Stimulated activated CD8-positive, alpha-beta memory T cell treated with anti-CD3 and anti-CD28 coated beads, Interleukin-12 subunit alpha, Interleukin-12 subunit beta, amount 100 ng/mL, for 1 hour (primary cell): ENCODE measurements at regions not wholly inside any gene's neighbourhood (a gene's known extent, or its start where the extent isn't known, plus 50 kb on each side); places are given as distances from the start of the nearest gene placed in this dataset.
"Not testable (repeated sequence)": the region's sequence is repeated elsewhere in the genome, so short reads cannot be mapped to it uniquely, and the experiment has no call there.

Source experiments
- DNase-seq: peaks from one replicate; pipeline ENCODE4 v3.0.0-alpha.2; 2020; ENCODE audit warnings: low read depth

GRCh38 chr1:14138135-14138506 lies 438.1 kb downstream of the PRDM2 start:
- DNase-seq, result no peak

DNA sequence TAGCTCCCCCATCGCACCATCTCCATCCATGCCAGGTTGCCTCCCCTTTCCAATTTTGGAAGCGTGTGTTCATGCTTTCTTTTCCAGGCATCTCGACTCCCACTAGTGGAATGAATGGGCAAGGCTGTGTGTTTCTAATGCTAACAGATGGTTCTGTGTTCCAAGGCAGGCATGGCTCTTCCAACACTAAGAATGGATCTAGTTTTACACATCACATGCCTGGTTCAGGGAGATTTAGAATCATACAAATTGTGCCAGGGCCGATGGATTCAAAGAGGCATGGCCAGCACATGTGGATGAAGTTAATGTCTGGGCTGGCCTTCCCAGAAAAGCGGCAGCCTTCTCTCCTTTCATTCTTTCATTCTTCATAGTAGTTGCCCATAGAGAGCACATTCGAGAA lies 438.7 kb downstream of the PRDM2 start:
- DNase-seq, result no peak

DNA sequence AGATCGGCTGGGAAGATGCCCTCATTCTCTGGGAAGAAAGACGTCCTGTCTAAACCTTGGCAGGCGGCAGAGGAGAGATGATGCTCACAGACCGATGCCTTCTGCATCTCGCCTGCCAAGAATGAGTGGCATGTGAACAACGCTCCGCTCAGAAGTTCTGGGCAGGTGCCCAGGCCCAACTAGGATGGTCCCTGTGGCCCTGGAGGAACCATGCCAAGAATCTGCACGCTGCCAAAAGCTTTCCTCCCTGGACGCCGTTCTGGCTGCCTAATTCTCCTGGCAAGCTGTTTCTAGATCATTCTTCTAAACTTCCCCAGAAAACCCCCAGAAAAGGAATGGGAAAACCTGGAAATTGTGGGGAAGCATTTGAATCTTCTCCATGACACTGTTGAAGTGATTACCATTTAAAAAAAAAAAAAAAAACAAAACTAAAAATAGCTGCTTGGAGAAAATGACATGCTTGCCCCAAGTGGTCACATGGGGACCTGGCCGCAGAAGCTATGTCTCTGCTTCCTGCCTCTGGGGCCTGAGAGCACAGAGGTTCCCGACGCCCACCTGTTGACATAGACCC lies 440.9 kb downstream of the PRDM2 start:
- DNase-seq, result no peak

DNA sequence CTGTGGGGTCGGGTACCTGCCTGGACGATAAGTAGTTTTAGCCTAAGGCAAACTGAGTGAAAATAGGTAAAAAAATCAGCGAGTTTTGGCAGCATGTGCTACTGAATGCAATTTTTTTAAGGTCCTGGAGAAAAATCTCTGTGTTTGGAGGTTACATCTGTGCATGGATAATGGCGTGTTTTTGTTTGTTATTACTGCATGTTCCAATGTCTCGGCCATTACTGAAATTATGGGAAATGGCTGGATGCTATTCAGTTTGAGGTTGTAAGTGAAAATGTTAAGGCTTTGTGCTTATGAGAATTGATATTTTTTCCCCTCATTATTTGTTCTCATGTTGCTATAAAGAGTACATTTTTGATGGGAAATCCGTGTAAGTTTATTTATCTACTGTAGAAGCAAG lies 441.7 kb downstream of the PRDM2 start:
- no peak for DNase-seq

DNA sequence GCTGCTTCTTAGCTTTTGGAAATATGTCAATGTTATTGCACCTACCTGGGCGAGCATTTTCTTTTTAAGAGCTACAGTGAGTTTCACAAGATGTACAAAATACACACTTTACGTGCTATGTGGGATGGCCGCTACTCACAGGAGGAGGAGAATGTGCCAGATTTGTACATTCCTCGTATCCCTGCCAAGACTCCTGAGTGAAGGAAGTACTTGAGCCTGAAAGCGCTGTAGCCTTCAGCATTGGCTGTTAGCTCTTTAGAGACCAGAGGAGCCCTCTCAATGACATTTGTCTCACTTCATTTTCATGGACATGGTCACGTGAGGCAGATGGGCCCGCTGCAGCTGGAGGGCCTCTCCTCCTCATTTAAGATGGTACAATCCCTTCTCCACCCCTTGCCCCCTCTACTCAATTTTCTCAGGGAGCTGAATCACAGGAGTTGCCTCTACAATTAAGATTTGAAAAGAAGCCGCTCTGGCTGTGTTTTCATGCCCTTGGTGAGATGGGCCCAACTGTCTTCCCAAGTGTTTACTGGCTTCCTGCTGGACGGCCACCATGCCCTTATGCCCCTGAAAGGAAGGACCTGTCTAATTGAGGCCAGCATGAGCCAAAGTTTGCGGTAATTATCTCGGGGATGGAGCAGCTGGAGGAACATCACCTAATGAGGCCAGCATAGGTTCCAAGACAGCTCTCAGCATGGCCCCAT lies 442.6 kb downstream of the PRDM2 start:
- DNase-seq, result no peak

DNA sequence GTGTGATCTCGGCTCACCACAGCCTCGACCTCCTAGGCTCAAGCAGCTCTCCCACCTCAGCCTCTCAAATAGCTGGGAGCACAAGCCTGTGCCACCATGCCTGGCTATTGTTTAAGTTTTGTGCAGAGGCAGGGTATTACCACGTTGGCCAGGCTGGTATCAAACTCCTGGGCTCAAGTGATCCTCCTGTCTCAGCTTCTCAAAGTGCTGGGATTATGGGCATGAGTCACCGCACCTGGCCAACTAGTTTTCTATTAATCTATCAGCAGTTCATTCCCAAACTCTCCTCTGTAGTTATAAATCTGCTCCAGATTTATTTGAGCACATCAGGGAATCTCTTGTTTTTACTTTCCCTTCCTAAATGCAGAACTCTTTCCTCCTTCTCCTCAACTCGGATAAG lies 443.8 kb downstream of the PRDM2 start:
- DNase-seq, result no peak

DNA sequence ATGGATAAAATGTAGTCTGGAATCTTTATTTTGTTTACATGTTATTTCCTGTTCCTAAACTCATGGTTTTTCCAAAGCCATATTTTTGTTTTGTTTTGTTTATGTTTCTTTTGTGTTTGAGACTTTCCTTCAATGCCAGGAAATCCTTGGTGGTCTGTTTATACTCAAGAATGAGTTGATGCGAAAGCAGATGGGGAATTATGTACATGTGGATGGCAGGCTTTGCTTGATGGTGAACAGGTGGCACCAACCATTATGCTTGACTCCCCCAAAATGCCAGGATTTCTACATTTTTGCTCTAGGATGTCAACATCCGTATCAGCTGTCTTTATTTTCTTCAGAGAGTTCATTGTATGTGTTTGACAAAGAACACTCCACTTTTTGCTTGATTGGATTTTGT lies 448.5 kb downstream of the PRDM2 start:
- DNase-seq, result no peak

DNA sequence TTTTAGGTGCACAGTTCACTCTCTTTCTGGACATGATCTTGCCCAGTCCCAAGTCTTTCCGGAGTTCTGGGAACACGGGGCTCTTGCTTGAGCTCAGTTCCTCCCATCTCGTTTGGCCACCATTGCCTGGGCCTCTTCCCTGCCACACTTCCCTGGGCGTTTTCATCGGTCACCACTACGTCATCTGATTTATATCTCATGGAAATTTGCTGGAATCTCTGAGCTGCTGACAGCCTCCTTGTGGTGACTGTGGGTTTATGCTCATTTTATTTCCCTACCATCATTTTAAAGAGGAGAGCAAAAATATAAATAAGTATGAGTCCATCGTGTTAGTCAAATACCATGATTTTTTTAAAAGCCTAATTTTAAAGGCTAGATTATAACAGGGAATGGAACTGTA lies 449.1 kb upstream of the KAZN start:
- no peak for DNase-seq

GRCh38 chr1:14156543-14156942 lies 441.9 kb upstream of the KAZN start:
- no peak for DNase-seq

GRCh38 chr1:14160781-14161180 lies 437.7 kb upstream of the KAZN start:
- no peak for DNase-seq

GRCh38 chr1:14163246-14163645 lies 435.2 kb upstream of the KAZN start:
- DNase-seq, result no peak

DNA sequence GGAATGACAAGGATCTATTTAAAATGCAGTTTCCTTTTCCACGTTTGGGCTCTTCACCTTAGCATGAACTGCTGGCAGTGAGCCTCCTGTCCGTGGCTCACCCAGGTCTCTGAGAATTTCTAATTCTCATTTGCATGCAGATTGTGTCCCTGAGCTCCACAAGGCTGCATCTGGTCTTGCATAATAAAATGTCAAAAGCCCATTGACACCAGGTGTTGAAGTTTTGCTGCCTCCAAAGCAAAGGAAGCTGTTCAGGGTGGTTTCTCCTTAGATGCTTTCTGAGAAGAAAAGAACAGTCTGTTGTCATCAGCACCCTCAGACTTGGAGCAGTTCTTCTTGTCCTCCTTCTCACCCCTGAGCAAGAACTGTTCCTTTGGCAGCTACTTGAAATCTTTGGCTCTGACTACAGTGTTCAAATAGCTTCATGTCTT lies 433.1 kb upstream of the KAZN start:
- no peak for DNase-seq

DNA sequence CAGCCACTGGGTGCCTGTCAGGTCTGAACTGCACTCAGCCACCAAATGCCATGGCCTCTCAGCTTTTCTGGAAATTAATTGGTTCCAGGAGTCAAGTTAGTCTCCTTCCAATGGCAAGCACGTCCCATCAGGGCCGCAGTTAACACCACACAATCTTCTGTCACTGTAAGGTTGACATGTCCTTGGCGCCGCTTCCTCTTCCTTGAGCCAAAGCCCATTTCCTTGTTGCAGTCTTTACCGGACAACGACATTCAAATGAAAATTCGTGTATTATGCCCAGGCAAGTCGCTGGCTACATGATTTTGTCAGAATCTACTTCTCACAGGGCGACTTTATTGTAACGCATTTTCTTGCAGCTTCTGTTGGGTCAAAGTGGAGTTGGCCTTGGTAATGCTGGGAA lies 430.6 kb upstream of the KAZN start:
- DNase-seq, result no peak

GRCh38 chr1:14168326-14169063 lies 430.0 kb upstream of the KAZN start:
- DNase-seq, result no peak

DNA sequence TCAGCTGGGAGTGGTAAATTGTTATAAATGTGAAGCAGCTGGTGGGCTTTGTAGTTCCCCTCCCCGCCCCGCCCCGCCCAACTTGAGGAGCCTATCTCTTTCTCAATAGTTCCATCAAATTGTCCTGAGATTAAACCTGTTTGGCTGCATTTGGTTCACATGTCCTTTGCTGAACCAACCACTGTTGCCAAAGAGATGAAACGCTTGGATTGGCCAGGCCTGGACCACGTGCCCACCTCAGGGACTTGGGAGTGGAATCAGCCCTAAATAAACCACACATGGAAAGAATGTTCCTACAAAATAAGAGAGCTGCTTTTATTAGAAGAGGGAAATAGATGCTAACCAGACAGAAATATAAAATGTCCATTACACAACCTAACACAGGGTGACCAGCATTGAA lies 424.9 kb upstream of the KAZN start:
- no peak for DNase-seq

DNA sequence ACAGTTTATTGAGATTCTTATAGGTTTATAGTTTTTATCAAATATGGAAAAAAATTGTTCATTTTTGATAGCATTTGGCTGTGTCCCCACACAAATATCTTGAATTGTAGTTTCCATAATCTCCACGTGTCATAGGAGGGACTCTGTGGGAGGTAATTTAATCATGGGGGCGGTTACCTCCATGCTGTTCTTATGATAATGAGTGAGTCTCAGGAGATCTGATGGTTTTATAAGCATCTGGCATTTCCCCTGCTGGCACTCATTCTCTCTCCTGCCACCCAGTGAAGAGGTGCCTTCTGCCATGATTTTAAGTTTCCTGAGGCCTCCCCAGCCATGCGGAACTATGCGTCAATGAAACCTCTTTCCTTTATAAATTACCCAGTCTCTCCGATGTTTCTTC lies 420.6 kb upstream of the KAZN start:
- not testable (repeated sequence) for DNase-seq

DNA sequence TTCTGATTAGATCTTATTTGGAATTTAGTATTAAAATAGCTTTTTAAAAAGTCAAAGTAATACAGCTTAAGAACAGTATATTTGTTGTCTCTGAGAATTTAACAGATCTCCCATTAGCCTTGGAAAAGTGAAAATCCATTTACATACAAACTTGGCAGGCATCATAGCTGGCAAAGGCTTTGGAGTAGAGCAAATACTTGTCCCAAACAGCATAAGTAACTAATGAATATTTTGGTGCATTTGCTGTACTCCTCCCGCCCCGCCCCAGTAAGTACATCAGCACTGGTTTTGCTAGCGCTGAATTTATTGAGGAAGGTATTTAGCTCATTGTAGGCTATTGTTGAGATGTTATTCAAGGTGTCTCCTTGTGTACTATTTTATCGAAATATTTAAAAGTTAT lies 417.7 kb upstream of the KAZN start:
- no peak for DNase-seq

DNA sequence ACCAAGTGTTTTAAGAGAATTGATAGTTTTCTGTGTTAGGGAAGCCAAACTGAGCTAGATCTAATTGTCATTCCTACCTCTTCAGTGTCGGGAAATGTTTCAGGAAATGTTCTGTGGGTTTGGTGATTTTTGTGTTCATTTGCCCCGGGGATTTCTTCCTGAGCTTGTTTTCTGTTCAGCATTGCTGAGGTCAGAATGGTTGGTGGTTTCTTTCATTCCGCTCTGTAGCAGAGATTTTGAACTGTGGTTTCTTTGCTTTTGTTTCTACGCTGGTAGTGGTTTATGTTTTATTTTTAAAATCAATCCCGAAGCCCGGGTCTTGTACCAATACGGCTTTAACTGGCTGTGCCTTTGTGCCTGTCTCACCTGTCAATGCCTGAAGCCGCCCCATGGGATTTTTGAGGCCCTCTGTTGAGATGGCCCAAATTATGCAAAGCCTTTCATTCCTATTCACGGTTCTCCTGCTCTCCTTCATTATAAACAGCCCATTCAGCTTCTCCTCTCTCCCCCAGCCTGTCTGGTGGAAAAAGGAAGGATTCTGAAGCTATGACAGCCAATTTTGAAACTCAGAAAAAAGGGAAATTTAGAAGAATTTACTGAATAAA lies 417.2 kb upstream of the KAZN start:
- no peak for DNase-seq

GRCh38 chr1:14182856-14183255 lies 415.6 kb upstream of the KAZN start:
- DNase-seq, result no peak

GRCh38 chr1:14183329-14183728 lies 415.2 kb upstream of the KAZN start:
- DNase-seq, result no peak

GRCh38 chr1:14184454-14184853 lies 414.0 kb upstream of the KAZN start:
- DNase-seq, result no peak

DNA sequence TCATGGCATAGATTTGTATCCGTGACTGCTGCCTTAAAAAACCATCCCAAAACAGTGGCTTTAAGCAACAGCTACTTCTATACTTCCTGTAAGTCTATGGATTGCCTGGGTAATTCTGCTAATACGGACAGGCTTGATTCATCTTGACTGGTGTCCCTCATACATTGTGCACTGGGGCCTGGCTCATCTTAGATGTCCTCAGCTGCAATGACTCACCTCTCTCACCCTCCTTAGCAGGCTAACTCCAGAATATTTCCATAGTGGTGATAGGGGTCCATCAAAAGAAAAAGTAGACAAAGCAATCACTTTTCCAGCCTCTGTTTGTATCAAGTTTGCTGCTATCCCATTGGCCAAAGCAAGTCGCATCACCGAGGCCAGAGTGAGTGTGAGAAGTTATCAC lies 409.1 kb upstream of the KAZN start:
- no peak for DNase-seq

GRCh38 chr1:14190508-14190907 lies 408.0 kb upstream of the KAZN start:
- DNase-seq, result no peak
